Endothelial cell of umbilical vein (primary cell): ENCODE measurements at regions not wholly inside any gene's neighbourhood (a gene's known extent, or its start where the extent isn't known, plus 50 kb on each side); places are given as distances from the start of the nearest gene placed in this dataset.

Source experiments
- CTCF ChIP-seq, 2 donors: IDR thresholded peaks; 1 replicate in 1 of 2; 2 replicates in 1 of 2; pipeline ENCODE4 v1.5.1; 2011; ENCODE audit warnings: low read length in 2 of 2, mild to moderate bottlenecking in 2 of 2, moderate library complexity in 2 of 2, control low read depth in 1 of 2, inconsistent platforms in 1 of 2, low read depth in 1 of 2; ENCODE audit not compliant: insufficient read depth in 1 of 2; ENCODE audit errors: extremely low read depth in 1 of 2
- POLR2A ChIP-seq: IDR thresholded peaks from 2 replicates; pipeline ENCODE4 v1.6.1; 2012; ENCODE audit warnings: low read depth, mild to moderate bottlenecking, control low read depth, low read length
- POLR2AphosphoS5 ChIP-seq: IDR thresholded peaks from 2 replicates; pipeline ENCODE4 v1.6.1; 2012; ENCODE audit warnings: low read depth, mild to moderate bottlenecking, control low read depth, low read length, moderate library complexity; ENCODE audit not compliant: insufficient read depth

GRCh38 chr22:27299181-27300085 lies 502.1 kb downstream of the MN1 start:
- TF ChIP-seq CTCF (IDR thresholded peaks at IDR 0.05; ENCODE audit: extremely low read depth in 1 of 2, insufficient read depth in 1 of 2, low read depth in 1 of 2, low read length in 2 of 2) (no peak), POLR2AphosphoS5 (peak; percentile 19), POLR2A (peak; percentile 54)
